SH-SY5Y (cell line): ENCODE measurements at regions not wholly inside any gene's neighbourhood (a gene's known extent, or its start where the extent isn't known, plus 50 kb on each side); places are given as distances from the start of the nearest gene placed in this dataset.

ENCODE experiments used
- GATA2 ChIP-seq: IDR thresholded peaks from 2 replicates; pipeline ENCODE4 v1.6.1; 2011; ENCODE audit warnings: mild to moderate bottlenecking, low read depth, low read length
- GATA3 ChIP-seq: IDR thresholded peaks from 2 replicates; pipeline ENCODE4 v1.6.1; 2011; ENCODE audit warnings: low read depth, mild to moderate bottlenecking, low read length, moderate library complexity

GRCh38 chr4:136281889-136282288 is 1250.4 kb downstream of the PCDH18 start:
- no peak for TF ChIP-seq GATA3
- TF ChIP-seq GATA2, result no peak
